GM18519 (cell line): ENCODE measurements at regions not wholly inside any gene's neighbourhood (a gene's known extent, or its start where the extent isn't known, plus 50 kb on each side); places are given as distances from the start of the nearest gene placed in this dataset.

Source experiments
- ATAC-seq: cut with Tn5 transposase; IDR thresholded peaks from one replicate; pipeline ENCODE4 v1.9.1; 2021; ENCODE audit warnings: mild to moderate bottlenecking, moderate library complexity; ENCODE audit not compliant: unreplicated experiment, low FRiP score

DNA sequence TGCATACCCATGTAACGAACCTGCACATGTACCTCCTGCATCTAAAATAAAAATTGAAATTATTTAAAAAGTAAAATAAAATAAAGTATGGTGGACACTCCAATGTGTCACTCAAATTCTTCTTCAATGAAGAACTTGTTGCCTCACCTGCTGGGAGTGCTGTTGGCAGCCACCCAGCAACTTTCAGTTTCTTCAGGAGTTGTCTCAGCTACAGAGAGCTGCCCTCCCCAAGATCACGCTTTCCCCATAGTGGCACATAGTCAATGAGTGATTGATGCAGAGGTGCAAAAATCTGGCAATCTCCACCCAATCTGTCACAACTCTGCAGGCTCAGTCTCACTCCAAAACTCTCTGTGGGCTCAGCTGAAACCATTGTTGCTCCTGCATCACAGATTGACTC, 92.3 kb upstream of the C11orf87 start:
- no peak for ATAC-seq

DNA sequence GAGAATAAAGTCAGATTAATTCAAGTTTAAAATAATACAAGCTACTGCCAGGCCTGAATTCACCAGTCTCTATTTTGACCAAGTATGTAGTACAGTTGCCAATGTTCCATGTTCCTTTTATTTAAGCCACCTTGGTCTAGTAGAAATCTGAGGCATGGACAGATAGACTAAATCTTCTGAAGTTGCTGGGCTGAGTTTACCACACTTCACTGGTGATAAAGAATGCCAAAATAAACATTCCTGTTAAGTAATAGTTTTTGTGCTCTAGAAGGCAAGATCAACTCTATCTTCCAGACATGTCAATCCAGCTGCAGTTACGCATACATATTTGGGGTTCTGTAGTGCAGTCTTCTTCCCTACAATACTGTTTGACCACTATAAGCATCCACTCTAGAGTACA, 83.9 kb upstream of the C11orf87 start:
- no peak for ATAC-seq

DNA sequence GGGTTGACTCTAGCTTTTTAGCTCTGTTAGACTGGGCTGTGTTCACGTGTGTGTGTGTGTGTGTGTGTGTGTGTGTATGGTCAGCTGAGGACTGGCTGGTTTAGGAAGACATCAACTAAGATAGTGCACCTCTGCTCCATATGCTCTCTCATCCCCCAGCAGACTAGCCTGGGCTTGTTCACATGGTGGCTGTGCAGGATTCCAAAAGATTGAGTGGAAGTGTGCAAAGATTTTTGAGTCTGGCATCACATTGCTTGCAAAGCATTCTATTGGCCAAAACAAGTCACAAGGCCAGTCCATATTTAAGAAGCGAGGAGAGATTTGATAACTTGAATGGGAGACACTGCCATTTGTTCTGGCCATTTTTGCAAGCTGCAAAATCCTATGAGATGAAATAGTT, 79.7 kb upstream of the C11orf87 start:
- ATAC-seq, result no peak

DNA sequence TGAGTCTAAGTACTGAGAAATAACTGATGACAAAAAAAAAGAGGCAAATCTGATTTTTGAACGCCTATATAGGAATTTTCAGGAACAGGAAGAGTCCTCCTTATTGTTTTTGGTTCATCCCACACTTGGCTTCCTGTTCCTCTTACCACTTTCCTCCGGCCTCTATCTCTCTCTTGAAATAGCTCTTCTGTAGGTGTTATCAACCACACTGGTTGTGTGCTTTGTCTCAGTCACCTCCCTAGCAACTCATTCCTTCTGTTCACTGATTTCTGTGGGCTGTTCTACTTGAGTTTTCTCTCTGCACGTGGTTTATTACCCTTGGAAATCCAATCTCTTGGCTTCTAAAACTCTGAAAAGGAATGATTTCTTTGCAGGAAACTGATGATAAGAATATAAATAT, 78.7 kb upstream of the C11orf87 start:
- ATAC-seq, result no peak

DNA sequence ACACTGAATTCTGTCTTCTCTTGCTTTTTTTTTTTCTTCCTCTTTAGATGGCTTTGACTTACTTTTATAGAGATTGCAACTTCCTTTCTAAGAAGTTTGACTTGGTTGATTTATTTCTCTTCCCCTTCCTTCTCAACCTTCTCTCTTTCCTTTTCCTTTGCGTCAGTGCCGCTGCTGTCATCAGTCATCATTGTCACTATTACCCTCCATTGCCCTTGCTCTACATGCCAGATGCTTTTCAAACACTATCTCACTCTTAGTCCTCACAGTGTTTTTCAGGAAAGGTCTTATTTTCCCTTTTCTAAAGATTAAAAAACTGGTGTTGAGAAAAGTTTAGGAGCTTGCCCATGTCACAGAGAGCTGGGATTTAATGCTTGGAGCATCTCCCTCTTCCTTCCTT, 74.7 kb upstream of the C11orf87 start:
- ATAC-seq, result no peak

DNA sequence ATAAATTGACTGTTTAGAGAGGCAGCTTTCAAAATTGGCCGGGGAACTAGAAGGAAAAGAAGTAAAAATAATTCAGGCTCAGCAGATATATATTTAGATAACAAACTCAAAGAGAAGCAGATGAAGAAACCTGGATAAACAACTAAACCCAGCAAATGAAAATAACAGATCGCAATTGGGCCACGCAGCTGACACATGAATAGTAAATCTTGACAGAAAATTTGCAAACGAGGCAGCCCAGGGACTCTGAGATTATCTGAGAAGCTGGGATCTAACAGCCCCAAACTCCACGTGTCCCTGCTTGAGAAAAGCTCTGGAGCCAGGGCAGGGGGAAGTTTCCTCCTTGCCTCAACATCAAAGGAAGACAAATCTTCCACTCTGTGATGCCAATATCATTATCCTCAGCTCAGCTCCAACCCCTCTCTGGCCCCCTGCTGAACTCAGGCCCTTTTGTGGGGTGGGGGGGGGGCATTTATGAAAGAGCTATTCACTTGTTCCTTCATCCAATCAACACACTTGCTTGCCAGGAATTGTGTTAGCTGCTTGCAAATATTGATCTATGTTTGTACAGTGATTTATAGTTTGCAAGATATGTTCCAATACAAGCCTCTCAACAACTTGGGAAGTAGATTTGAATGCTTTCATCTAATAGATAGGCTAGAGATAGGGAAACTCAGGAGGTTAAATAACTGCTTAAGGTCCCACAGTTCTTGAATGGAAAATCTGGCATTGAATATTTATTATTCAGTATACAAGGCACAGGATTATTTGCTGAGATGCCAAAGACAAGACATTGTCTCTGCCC, 72.5 kb upstream of the C11orf87 start:
- no peak for ATAC-seq

DNA sequence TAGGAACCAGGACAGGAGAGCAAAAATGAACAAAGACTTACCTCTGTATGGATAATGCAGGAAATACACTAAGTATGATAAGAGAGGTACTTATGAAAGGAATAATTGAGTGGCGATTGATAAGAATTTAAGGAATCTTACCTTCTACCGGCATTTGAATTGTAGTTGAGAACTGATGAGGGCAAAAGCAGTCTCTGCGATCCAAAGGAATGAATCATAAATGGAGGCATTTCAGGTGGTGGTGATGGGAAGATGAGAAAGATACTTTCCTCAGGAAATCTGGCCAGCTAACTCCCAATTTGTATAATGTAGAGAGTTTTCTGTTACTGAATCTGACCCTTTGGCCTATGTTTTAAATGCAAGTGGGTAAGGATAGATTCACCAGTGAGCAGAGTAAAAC, 71.9 kb upstream of the C11orf87 start:
- ATAC-seq, result no peak

DNA sequence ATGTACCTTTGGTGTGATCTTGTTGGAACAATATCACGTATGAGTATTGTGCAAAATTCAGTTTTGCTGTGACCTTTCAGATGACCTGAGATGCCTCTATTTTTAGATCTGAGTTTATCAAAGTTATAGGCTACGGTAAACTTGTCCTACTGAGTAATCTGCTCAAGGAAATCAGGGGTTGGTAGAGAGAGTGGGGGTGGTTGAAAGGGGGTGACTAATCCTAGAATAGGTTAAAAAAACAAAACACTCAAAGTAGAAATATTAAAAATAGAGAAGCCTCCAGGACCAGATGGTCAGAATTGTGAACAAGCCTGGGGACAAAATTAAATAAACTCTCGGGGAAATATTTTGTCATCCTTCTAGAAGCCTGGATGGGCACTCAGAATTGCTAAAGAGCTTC, 59.9 kb upstream of the C11orf87 start:
- ATAC-seq, result no peak

DNA sequence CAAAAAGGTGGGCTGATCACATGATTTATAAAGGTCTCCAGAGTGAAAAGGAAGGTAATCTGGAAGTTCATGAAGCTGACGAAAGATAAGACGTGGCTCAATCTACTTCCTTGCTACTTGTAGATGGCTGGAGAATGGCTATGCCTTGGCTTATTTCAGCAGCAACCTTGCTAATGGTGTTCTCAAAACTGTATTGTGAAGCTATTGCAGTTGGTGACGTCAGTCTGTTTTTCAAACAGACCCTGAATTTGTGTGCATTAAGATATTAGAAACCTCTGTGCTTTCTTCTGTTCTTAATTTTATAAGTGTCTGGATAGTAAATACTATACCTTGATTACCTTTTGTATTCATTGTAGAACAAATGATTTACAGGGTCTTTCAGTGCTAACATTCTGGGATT, 58.3 kb upstream of the C11orf87 start:
- no peak for ATAC-seq

DNA sequence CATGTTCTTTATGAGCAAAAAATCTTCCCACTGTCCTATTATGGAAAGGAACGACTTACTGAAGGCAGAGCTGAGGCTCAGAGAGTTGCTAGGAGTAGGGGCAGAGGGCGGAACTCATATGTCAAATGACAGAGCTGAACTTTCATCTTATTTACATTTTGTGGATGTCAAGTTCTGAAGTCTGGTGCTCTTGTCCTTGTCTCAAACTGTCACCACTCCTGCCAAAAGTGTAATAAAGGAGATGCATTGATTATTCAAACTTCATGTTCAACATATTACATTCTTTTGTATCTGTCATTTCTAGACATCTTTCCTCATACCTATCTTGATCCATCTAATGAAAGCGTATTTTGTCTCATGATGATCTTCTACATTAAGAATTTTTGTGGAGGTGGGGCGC, 57.1 kb upstream of the C11orf87 start:
- no peak for ATAC-seq

DNA sequence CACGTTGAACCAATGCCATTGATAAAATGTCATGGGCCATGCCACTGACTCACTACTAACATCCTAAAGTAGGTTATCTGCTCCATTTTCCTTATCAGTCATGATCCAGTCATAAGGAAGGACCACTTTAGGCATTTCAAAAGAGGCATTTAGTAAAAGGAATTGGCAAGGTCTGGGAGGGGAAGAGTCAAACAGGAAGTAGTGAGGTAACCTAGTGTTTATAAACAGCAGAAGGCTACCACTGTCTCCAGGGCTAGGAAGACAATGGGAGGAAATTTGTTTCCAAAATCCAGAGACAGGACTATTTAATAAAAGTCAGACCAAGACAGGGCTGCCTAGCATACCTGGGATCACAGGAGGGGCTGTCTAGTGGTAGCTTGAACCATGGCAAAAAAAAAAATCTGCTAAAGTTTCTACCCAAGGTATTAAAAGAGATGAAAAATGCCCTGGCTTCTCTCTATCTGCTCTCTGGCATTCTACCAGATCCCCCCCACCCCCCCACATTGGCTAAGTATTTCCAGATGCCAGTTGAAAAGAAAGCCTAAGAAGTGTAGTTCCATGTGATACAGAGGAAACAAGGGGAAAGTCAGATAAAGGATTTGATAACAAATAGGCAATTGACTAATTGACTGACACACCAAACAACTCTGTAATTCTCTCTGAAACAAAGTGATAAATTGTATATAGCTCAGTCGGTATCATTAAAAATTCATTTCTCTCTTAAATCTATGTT, 50.4 kb upstream of the C11orf87 start:
- no peak for ATAC-seq
